Kidney epithelial cell (primary cell): ENCODE measurements at regions not wholly inside any gene's neighbourhood (a gene's known extent, or its start where the extent isn't known, plus 50 kb on each side); places are given as distances from the start of the nearest gene placed in this dataset.

Experiments used
- DNase-seq: peaks from one replicate; pipeline ENCODE4 v3.0.0-alpha.2; 2010; ENCODE audit warnings: low read depth
- H3K27me3 ChIP-seq: 2 replicates; pipeline ENCODE4 v1.6.0; 2011; ENCODE audit warnings: low read length; ENCODE audit not compliant: control insufficient read depth, insufficient read depth
- H3K36me3 ChIP-seq: 2 replicates; pipeline ENCODE4 v1.5.1; 2011; ENCODE audit warnings: low read length; ENCODE audit not compliant: control insufficient read depth, insufficient read depth
- H3K4me3 ChIP-seq: 2 replicates; pipeline ENCODE4 v1.5.1; 2011; ENCODE audit warnings: low read depth, mild to moderate bottlenecking, control low read depth, low read length
- CTCF ChIP-seq: IDR thresholded peaks from 2 replicates; pipeline ENCODE4 v1.5.1; 2011; ENCODE audit warnings: mild to moderate bottlenecking, moderate library complexity, low read length, control low read depth, inconsistent platforms; ENCODE audit not compliant: insufficient read depth, poor library complexity, severe bottlenecking

GRCh38 chr5:130729541-130729940 is 435.5 kb downstream of the HINT1 start:
- DNase-seq: no peak
- TF ChIP-seq CTCF: no peak
- Histone ChIP-seq H3K36me3 (no peaks in the 10 kb centered on the region), H3K4me3 (no peak overlapping the region), H3K27me3 (no peaks in the 10 kb centered on the region)

GRCh38 chr5:130727830-130728229 is 437.2 kb downstream of the HINT1 start:
- H3K27me3 ChIP-seq: no peaks in the 10 kb centered on the region
- DNase-seq: no peak
- H3K36me3 ChIP-seq: no peaks in the 10 kb centered on the region
- no peak for TF ChIP-seq CTCF
- H3K4me3 ChIP-seq: no peak overlapping the region

- no peak for DNase-seq
- no peak for TF ChIP-seq CTCF
- Histone ChIP-seq H3K36me3 (no peaks in the 10 kb centered on the region), H3K27me3 (no peaks in the 10 kb centered on the region), H3K4me3 (no peak overlapping the region)
Observed at GRCh38 chr5:130724658-130725057, 440.4 kb downstream of the HINT1 start.

GRCh38 chr5:130720355-130720754 is 444.7 kb downstream of the HINT1 start:
- peak; percentile 65 for TF ChIP-seq CTCF
- H3K27me3 ChIP-seq: no peaks in the 10 kb centered on the region
- no peak for DNase-seq
- H3K4me3 ChIP-seq: no peak overlapping the region
- no peaks in the 10 kb centered on the region for H3K36me3 ChIP-seq

GRCh38 chr5:130715541-130715940 is 449.5 kb downstream of the HINT1 start:
- H3K4me3 ChIP-seq: no peak overlapping the region
- no peak for DNase-seq
- no peak for TF ChIP-seq CTCF
- H3K27me3 ChIP-seq: no peaks in the 10 kb centered on the region
- no peaks in the 10 kb centered on the region for H3K36me3 ChIP-seq

GRCh38 chr5:130714200-130714599 is 450.9 kb downstream of the HINT1 start:
- DNase-seq: no peak
- TF ChIP-seq CTCF: no peak
- Histone ChIP-seq H3K27me3 (no peaks in the 10 kb centered on the region), H3K4me3 (no peak overlapping the region), H3K36me3 (no peaks in the 10 kb centered on the region)
